GM12874 (cell line): ENCODE measurements at regions not wholly inside any gene's neighbourhood (a gene's known extent, or its start where the extent isn't known, plus 50 kb on each side); places are given as distances from the start of the nearest gene placed in this dataset.

Source experiments
- TF ChIP-seq, protein P1 (sequence below): IDR thresholded peaks from 2 replicates; pipeline ENCODE4 v1.5.1; 2011; ENCODE audit warnings: low read depth, mild to moderate bottlenecking, control low read depth, low read length, moderate library complexity; ENCODE audit not compliant: insufficient read depth

DNA sequence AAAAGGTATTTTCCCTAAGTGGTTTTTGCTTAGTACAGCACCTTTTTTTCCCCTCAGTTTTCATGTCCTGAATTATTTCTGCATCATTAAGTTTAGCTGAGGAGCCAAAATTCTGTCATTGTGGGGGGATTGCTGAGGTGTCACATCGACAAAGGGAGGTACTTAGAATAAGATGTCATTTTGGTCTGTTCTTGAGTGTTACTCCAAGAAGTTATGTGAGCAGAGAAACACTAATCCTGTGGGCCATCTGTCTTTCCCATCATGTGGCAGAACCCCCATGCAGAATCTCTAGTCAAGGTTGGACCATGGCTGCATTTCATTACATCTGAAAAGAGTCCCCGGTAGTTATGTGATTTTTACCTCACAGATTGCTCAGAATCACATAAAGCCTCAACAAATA is 167.8 kb upstream of the CENPW start:
- TF ChIP-seq, protein P1, sequence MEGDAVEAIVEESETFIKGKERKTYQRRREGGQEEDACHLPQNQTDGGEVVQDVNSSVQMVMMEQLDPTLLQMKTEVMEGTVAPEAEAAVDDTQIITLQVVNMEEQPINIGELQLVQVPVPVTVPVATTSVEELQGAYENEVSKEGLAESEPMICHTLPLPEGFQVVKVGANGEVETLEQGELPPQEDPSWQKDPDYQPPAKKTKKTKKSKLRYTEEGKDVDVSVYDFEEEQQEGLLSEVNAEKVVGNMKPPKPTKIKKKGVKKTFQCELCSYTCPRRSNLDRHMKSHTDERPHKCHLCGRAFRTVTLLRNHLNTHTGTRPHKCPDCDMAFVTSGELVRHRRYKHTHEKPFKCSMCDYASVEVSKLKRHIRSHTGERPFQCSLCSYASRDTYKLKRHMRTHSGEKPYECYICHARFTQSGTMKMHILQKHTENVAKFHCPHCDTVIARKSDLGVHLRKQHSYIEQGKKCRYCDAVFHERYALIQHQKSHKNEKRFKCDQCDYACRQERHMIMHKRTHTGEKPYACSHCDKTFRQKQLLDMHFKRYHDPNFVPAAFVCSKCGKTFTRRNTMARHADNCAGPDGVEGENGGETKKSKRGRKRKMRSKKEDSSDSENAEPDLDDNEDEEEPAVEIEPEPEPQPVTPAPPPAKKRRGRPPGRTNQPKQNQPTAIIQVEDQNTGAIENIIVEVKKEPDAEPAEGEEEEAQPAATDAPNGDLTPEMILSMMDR, result no peak

DNA sequence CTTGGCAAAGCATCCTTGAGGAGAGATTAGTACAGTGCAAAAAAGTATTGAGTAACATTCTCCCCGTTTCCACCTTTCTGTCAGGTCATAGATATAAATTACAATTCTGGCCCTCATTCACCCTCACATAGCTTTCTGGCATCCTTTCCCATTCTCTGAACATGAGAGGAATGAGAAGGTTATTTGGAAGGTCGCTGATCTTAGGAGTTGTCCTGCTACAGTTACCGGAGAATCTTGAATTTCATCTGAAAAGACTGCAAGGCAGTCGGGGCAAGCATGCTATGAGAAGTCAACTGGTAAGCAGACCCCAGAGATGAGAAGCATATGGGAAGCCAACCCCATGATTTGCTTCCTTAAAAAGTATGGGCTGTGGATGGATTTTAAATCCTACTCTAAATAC is 166.7 kb upstream of the CENPW start:
- TF ChIP-seq, protein P1, result no peak

DNA sequence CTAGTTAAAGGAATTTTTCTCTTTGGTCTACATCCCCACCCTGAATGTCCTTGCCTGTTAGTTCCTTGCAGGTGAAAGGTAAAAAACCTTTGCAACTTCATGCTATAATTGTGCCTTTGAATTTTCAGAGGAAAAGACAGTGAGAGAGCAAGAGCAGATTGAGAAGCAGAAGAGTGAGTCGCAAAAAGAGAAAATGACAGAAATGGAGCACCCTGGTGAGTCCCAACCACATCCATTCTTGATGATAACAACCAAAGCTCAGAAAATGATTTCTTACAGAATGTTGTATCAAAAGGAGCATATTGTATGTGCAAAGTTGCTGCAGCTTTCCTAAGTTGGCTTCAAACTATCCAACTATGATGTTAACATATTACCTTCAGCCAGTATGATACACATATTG is 165.2 kb upstream of the CENPW start:
- TF ChIP-seq, protein P1, result no peak

DNA sequence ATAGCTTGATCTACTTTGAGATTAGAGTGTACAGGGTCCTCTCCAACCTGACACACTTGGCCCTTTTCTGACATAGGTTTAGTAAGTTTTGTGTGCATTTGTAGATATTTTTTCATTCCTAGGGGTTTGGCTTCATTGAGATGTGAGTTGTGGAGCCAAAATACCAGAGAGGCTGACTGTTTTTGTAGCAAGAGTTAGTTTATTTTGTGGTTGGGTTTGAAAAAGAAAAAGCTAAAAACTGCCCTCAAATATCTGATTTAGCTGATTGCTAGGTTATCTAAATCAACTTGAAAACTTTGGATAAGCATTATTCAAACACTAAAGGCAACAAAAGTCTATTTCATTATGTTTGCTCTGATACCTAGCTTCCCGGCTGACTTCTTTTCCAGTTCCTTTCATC is 164.7 kb upstream of the CENPW start:
- TF ChIP-seq, protein P1, result no peak

DNA sequence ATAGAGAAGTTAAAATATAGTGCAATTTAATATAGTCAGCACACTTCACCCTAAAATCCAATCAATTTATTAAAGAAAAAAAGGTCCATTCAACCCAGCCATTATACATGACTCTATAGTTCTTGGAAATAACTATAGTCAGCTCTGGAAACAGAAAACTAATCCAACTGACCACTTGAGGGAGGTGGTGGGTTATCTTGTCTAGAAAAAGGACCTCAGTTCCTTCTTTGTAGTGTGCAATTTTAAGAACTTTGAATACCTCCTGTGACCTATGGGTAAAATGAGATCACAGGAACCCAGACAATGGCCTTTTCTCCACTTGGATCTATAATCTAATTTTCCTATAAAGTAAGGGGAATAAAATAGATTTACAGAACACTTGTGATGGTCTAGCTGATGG is 163.6 kb upstream of the CENPW start:
- TF ChIP-seq, protein P1, result no peak

DNA sequence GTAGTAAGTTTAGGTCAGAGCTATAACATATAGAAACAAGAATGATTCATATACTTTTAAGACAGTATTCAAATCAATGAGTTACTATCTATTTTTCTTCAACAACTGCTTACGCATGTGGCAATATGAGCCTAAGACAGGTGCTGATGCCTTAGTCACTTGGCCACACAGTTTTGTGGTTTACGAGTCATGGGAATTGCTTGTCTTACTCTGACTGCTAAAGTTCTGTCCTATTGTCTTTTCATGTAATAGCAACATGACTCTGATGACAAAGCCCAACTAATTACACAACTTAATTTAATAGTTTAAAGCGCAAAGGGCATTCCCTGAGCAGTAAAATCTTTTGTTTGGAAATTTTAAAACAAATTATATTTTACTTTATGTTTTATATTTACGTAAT is 159.3 kb upstream of the CENPW start:
- TF ChIP-seq, protein P1, result no peak

DNA sequence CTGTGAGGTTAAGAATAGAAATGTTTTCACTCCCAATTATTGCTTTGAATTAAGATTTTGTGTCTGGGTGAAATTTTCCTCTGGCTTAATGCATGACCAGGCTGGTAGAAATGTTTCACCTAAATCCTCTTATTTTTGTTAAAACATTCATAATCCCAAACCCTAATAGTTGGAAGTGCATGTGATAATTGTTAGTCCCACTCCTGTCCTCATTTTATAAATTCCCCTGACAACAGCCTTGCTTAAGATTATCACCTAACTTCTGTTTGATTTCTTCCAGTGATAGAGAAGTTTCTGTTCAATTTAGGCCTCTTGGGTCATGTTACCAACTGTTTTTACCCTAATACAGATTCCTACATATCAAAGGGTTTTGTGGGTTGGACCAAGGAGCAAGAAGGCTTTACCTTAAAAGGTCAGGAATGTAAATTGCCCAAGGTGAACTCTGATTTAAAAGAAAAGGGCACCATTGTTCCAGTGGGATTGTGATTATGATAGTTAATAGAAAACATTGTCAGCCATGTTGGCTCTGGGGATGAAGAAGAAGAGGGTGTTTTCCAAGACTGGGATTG is 158.7 kb upstream of the CENPW start:
- TF ChIP-seq, protein P1, result no peak
